SK-N-SH (cell line): ENCODE measurements at regions not wholly inside any gene's neighbourhood (a gene's known extent, or its start where the extent isn't known, plus 50 kb on each side); places are given as distances from the start of the nearest gene placed in this dataset.

Experiments used
- CTCF ChIA-PET: fragments of 300-600, 350-600 bp; formaldehyde crosslinking; extraction: SDS; loops from one replicate; lab custom pipeline; 2021; lab: Yijun Ruan, JAX
- POLR2A ChIA-PET: fragments of 350-600 bp; sonication (Branson Sonifier 250); formaldehyde crosslinking; extraction: SDS; loops from one replicate; lab custom pipeline; 2020; ENCODE audit warnings: antibody characterized with exemption, inconsistent platforms; lab: Yijun Ruan, JAX
- DNase-seq: peaks from one replicate; pipeline ENCODE4 v3.0.0; 2012
- H2AFZ ChIP-seq: fragments of 200-600 bp; sonication (generic); 2 replicates; pipeline ENCODE4 v1.8.1; 2016; ENCODE audit warnings: antibody characterized with exemption, mild to moderate bottlenecking, low read depth
- H3F3A ChIP-seq: fragments of 200-600 bp; sonication (generic); replicated peaks from 2 replicates; pipeline ENCODE3; 2016; ENCODE audit warnings: antibody characterized with exemption, mild to moderate bottlenecking; ENCODE audit not compliant: insufficient read depth
- H3K27ac ChIP-seq, 2 experiments: fragments of 200-500 bp in 1 of 2; fragments of 200-600 bp in 1 of 2; sonication (Bioruptor generic) in 1 of 2; sonication (generic), shearing (Covaris generic) in 1 of 2; 2 replicates each; pipeline versions ENCODE4 v1.5.1 to v1.6.1; 2014 to 2016; ENCODE audit warnings: low read depth in 2 of 2, inconsistent platforms in 1 of 2, low read length in 1 of 2, mild to moderate bottlenecking in 1 of 2, mixed read lengths in 1 of 2
- H3K27me3 ChIP-seq: fragments of 200-600 bp; sonication (generic), shearing (Covaris generic); 2 replicates; pipeline ENCODE4 v1.6.1; 2016; ENCODE audit warnings: mixed run types; ENCODE audit not compliant: insufficient read depth
- H3K36me3 ChIP-seq, 2 experiments: fragments of 200-500 bp in 1 of 2; fragments of 200-600 bp in 1 of 2; sonication (Bioruptor generic) in 1 of 2; sonication (generic) in 1 of 2; replicated peaks in 1 of 2; 2 replicates each; pipeline versions ENCODE3 to v1.5.1; 2014 to 2016; ENCODE audit warnings: low read length in 1 of 2, mild to moderate bottlenecking in 1 of 2; ENCODE audit not compliant: insufficient read depth in 2 of 2, control insufficient read depth in 1 of 2
- H3K4me1 ChIP-seq, 2 experiments: fragments of 200-500 bp in 1 of 2; fragments of 200-600 bp in 1 of 2; sonication (Bioruptor generic) in 1 of 2; sonication (generic), shearing (Covaris generic) in 1 of 2; 2 replicates each; pipeline versions ENCODE4 v1.5.1 to v1.6.1; 2014 to 2016; ENCODE audit warnings: low read depth in 1 of 2, low read length in 1 of 2, mixed run types in 1 of 2; ENCODE audit not compliant: insufficient read depth in 2 of 2, control insufficient read depth in 1 of 2
- H3K4me2 ChIP-seq: fragments of 200-600 bp; sonication (generic), shearing (Covaris generic); 2 replicates; pipeline ENCODE4 v1.6.1; 2017; ENCODE audit warnings: mixed run types
- H3K4me3 ChIP-seq, 2 experiments: fragments of 200-500 bp in 1 of 2; fragments of 200-600 bp in 1 of 2; sonication (Bioruptor generic) in 1 of 2; sonication (generic), shearing (Covaris generic) in 1 of 2; 2 replicates each; pipeline versions ENCODE4 v1.5.1 to v1.8.1; 2014 to 2016; ENCODE audit warnings: low read depth in 2 of 2, inconsistent platforms in 1 of 2, low read length in 1 of 2, mild to moderate bottlenecking in 1 of 2, mixed read lengths in 1 of 2, moderate library complexity in 1 of 2
- H3K79me2 ChIP-seq: fragments of 200-600 bp; sonication (generic); 2 replicates; pipeline ENCODE4 v1.8.1; 2017; ENCODE audit warnings: mild to moderate bottlenecking; ENCODE audit not compliant: insufficient read depth
- H3K9ac ChIP-seq: fragments of 200-600 bp; sonication (generic); 2 replicates; pipeline ENCODE4 v1.6.1; 2017; ENCODE audit warnings: mixed run types
- H3K9me2 ChIP-seq: fragments of 200-600 bp; sonication (generic); 2 replicates; pipeline ENCODE4 v1.6.1; 2017; ENCODE audit warnings: mixed run types
- H3K9me3 ChIP-seq: fragments of 200-600 bp; sonication (generic); 2 replicates; pipeline ENCODE4 v1.6.1; 2017; ENCODE audit warnings: mixed run types, mild to moderate bottlenecking, moderate library complexity
- H4K20me1 ChIP-seq: fragments of 200-600 bp; sonication (generic); 2 replicates; pipeline ENCODE4 v1.6.1; 2017; ENCODE audit warnings: mild to moderate bottlenecking, mixed run types; ENCODE audit not compliant: insufficient read depth
- ELF1 ChIP-seq: IDR thresholded peaks from 2 replicates; pipeline ENCODE4 v1.4.0; 2012
- EP300 ChIP-seq, 2 experiments: IDR thresholded peaks; 2 replicates each; pipeline versions ENCODE4 v1.4.0 to v1.6.1; 2012; ENCODE audit warnings: borderline replicate concordance in 1 of 2, low read depth in 1 of 2, low read length in 1 of 2
- EZH2phosphoT487 ChIP-seq: fragments of 200-600 bp; sonication (generic); IDR thresholded peaks from 2 replicates; pipeline ENCODE4 v1.6.1; 2017; ENCODE audit warnings: low read depth, mixed run types, mild to moderate bottlenecking, antibody characterized with exemption, moderate library complexity, borderline replicate concordance
- FOSL2 ChIP-seq: IDR thresholded peaks from 2 replicates; pipeline ENCODE4 v1.4.0; 2012; ENCODE audit warnings: low read depth, mild to moderate bottlenecking, moderate library complexity, borderline replicate concordance
- GATA2 ChIP-seq: sonication (generic); formaldehyde crosslinking; IDR thresholded peaks from 2 replicates; pipeline ENCODE4 v1.5.0; 2020; ENCODE audit warnings: mild to moderate bottlenecking, missing genetic modification reagents
- MEF2A ChIP-seq: IDR thresholded peaks from 2 replicates; pipeline ENCODE4 v1.4.0; 2012; ENCODE audit warnings: low read depth, borderline replicate concordance
- NRF1 ChIP-seq: IDR thresholded peaks from 2 replicates; pipeline ENCODE4 v1.6.1; 2012; ENCODE audit warnings: low read depth, mild to moderate bottlenecking, low read length
- POLR2AphosphoS5 ChIP-seq: IDR thresholded peaks from 2 replicates; pipeline ENCODE4 v1.6.1; 2012; ENCODE audit warnings: low read depth, low read length
- RCOR1 ChIP-seq: fragments of 150-350 bp; IDR thresholded peaks from 2 replicates; pipeline ENCODE4 v1.6.1; 2017; ENCODE audit warnings: antibody characterized with exemption, low read length
- RFX5 ChIP-seq: IDR thresholded peaks from 2 replicates; pipeline ENCODE4 v1.6.1; 2012; ENCODE audit warnings: mild to moderate bottlenecking, improper control_type of control experiment, low read length
- SMC3 ChIP-seq: IDR thresholded peaks from 2 replicates; pipeline ENCODE4 v1.6.1; 2012; ENCODE audit warnings: low read depth, low read length, improper control_type of control experiment
- TCF12 ChIP-seq: IDR thresholded peaks from 2 replicates; pipeline ENCODE4 v1.4.0; 2012
- WGBS: methylation state at CpG from one replicate; pipeline ENCODE4 v1.1.6; 2017; ENCODE audit warnings: low lambda C conversion rate; 5-methylcytosine and 5-hydroxymethylcytosine counted together
- TF ChIP-seq, protein P1 (sequence below): IDR thresholded peaks from 2 replicates; pipeline ENCODE4 v1.4.0; 2012; ENCODE audit warnings: low read depth, borderline replicate concordance
- TF ChIP-seq, protein P2 (sequence below): fragments of 150-350 bp; IDR thresholded peaks from 2 replicates; pipeline ENCODE4 v1.6.1; 2017; ENCODE audit warnings: antibody characterized with exemption, low read length, low read depth, borderline replicate concordance
- TF ChIP-seq, protein P3 (sequence below): fragments of 200-600 bp; sonication (generic); IDR thresholded peaks from 2 replicates; pipeline ENCODE4 v1.6.1; 2017; ENCODE audit warnings: antibody characterized with exemption, mild to moderate bottlenecking, moderate library complexity
- TF ChIP-seq, protein P4 (sequence below): fragments of 150-350 bp; IDR thresholded peaks from 2 replicates; pipeline ENCODE4 v1.6.1; 2016; ENCODE audit warnings: mild to moderate bottlenecking, low read depth, low read length
- TF ChIP-seq, protein P5 (sequence below): IDR thresholded peaks from 2 replicates; pipeline ENCODE4 v1.4.0; 2012; ENCODE audit warnings: low read depth, borderline replicate concordance

DNA sequence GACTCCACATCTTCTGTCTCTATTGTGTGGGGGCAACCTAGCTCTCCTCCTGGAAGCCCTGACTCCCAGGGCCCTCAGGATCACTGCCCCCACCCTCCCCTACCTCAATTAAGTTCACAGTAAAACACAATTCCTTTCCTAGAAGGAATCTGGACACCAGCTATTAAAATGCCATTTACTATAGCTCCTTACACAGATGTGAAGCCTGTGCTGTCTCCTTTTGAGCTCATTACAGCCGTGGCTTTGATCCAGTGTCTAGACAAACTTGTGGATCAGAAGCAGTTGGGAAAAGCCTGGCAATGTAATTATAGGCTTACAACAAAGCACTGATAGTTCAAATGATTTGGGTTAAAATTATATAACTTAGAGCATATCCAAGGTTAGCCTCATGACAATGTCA lies 107.0 kb upstream of the SMIM23 start:
- DNase-seq: no peak
- Histone ChIP-seq H3K9me2 (no peaks in the 10 kb centered on the region), H3K9ac (no peak overlapping the region), H3K4me3 (no peak overlapping the region), H2AFZ (no peak overlapping the region), H3K27ac (no peak overlapping the region), H3K36me3 (no peaks in the 10 kb centered on the region), H3K79me2 (no peaks in the 10 kb centered on the region), H3K4me2 (no peak overlapping the region), H3K9me3 (no peaks in the 10 kb centered on the region), H4K20me1 (no peaks in the 10 kb centered on the region), H3K4me1 (peaks cover 0 to 4% of the 10 kb centered on the region in 2 experiments; a peak in 2 of 4 replicates), H3F3A (no peaks in the 10 kb centered on the region), H3K27me3 (no peaks in the 10 kb centered on the region; the same call in 1 of the 2 replicates)
- no peak for TF ChIP-seq TCF12
- TF ChIP-seq NRF1: no peak
- no peak for TF ChIP-seq FOSL2
- no peak for TF ChIP-seq POLR2AphosphoS5
- TF ChIP-seq EP300 (IDR thresholded peaks at IDR 0.05; ENCODE audit: borderline replicate concordance in 1 of 2, low read depth in 1 of 2, low read length in 1 of 2): no peak
- TF ChIP-seq, protein P1, sequence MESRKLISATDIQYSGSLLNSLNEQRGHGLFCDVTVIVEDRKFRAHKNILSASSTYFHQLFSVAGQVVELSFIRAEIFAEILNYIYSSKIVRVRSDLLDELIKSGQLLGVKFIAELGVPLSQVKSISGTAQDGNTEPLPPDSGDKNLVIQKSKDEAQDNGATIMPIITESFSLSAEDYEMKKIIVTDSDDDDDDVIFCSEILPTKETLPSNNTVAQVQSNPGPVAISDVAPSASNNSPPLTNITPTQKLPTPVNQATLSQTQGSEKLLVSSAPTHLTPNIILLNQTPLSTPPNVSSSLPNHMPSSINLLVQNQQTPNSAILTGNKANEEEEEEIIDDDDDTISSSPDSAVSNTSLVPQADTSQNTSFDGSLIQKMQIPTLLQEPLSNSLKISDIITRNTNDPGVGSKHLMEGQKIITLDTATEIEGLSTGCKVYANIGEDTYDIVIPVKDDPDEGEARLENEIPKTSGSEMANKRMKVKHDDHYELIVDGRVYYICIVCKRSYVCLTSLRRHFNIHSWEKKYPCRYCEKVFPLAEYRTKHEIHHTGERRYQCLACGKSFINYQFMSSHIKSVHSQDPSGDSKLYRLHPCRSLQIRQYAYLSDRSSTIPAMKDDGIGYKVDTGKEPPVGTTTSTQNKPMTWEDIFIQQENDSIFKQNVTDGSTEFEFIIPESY: no peak
- TF ChIP-seq, protein P2, sequence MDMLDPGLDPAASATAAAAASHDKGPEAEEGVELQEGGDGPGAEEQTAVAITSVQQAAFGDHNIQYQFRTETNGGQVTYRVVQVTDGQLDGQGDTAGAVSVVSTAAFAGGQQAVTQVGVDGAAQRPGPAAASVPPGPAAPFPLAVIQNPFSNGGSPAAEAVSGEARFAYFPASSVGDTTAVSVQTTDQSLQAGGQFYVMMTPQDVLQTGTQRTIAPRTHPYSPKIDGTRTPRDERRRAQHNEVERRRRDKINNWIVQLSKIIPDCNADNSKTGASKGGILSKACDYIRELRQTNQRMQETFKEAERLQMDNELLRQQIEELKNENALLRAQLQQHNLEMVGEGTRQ: no peak
- TF ChIP-seq ELF1: no peak
- no peak for TF ChIP-seq MEF2A
- TF ChIP-seq, protein P3, sequence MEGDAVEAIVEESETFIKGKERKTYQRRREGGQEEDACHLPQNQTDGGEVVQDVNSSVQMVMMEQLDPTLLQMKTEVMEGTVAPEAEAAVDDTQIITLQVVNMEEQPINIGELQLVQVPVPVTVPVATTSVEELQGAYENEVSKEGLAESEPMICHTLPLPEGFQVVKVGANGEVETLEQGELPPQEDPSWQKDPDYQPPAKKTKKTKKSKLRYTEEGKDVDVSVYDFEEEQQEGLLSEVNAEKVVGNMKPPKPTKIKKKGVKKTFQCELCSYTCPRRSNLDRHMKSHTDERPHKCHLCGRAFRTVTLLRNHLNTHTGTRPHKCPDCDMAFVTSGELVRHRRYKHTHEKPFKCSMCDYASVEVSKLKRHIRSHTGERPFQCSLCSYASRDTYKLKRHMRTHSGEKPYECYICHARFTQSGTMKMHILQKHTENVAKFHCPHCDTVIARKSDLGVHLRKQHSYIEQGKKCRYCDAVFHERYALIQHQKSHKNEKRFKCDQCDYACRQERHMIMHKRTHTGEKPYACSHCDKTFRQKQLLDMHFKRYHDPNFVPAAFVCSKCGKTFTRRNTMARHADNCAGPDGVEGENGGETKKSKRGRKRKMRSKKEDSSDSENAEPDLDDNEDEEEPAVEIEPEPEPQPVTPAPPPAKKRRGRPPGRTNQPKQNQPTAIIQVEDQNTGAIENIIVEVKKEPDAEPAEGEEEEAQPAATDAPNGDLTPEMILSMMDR: no peak
- TF ChIP-seq RCOR1: no peak
- TF ChIP-seq GATA2 (CRISPR knock-in tag): no peak
- TF ChIP-seq SMC3: no peak
- TF ChIP-seq, protein P4, sequence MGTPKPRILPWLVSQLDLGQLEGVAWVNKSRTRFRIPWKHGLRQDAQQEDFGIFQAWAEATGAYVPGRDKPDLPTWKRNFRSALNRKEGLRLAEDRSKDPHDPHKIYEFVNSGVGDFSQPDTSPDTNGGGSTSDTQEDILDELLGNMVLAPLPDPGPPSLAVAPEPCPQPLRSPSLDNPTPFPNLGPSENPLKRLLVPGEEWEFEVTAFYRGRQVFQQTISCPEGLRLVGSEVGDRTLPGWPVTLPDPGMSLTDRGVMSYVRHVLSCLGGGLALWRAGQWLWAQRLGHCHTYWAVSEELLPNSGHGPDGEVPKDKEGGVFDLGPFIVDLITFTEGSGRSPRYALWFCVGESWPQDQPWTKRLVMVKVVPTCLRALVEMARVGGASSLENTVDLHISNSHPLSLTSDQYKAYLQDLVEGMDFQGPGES: no peak
- TF ChIP-seq, protein P5, sequence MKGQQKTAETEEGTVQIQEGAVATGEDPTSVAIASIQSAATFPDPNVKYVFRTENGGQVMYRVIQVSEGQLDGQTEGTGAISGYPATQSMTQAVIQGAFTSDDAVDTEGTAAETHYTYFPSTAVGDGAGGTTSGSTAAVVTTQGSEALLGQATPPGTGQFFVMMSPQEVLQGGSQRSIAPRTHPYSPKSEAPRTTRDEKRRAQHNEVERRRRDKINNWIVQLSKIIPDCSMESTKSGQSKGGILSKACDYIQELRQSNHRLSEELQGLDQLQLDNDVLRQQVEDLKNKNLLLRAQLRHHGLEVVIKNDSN: no peak
- TF ChIP-seq EZH2phosphoT487: no peak
- no peak for TF ChIP-seq RFX5
- POLR2A ChIA-PET: no interaction called here
- 25% methylated on average over 1 of the region's 1 CpG for WGBS
- CTCF ChIA-PET: interaction anchor here (1.1 kb wide), 1 partner anchor 15 kb away, joined by 4 read pairs; no protein-coding TSS in a partner anchor
